HG02973 (cell line): ENCODE measurements at regions not wholly inside any gene's neighbourhood (a gene's known extent, or its start where the extent isn't known, plus 50 kb on each side); places are given as distances from the start of the nearest gene placed in this dataset.
"Not testable (repeated sequence)": the region's sequence is repeated elsewhere in the genome, so short reads cannot be mapped to it uniquely, and the experiment has no call there.

ENCODE experiments used
- ATAC-seq: cut with Tn5 transposase; IDR thresholded peaks from one replicate; pipeline ENCODE4 v1.9.1; 2021; ENCODE audit warnings: moderate library complexity; ENCODE audit not compliant: unreplicated experiment

DNA sequence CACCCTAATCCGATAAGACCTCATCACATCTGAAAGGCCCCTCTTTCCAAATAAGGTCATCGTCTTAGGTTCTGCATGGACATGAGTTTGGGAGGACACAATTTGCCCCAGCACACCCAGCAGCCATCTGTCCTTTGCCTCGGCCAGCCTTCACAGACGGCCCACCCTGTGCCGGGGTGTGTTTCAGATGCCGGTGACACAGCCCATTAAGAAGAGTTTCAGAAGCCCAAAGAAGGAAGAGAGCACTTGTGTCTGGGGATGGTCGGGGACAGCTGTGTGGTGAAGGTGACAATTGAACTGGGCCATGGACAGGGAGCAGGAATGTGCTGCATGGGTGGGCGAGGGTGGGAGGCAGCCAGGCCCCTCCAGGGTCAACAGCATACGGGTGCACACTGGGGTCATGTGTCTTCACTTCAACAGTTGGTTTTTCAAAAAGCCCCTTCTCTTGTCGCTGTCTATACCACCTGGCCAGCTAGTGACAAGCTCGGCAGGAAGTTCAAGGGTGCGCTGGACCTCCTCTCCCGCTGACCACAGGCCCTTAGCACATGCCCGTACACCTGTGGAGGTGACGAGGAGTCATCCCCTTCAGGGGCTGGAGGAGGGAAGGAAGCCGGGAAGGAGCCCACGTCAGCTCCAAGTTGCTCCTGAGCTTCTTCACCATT, 183.1 kb downstream of the C16orf95 start:
- ATAC-seq: no peak

DNA sequence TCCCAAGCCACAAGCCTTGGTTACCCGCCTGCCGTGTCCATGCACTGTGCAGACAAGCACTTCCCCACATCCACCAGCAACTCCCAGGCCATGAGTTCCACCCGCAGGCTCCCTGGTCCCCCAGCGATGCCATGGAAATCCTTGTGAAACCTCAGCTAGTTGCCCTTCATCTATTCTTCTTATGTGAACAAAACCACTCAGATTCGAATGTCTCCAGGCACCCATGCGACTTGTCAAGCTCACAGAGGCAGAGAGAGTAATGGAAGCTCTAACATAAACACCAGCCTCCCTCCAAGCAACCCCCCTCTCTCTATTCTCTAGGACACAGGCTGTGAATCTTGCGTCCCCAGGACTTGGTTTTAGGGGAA, 182.6 kb downstream of the C16orf95 start:
- ATAC-seq: no peak

DNA sequence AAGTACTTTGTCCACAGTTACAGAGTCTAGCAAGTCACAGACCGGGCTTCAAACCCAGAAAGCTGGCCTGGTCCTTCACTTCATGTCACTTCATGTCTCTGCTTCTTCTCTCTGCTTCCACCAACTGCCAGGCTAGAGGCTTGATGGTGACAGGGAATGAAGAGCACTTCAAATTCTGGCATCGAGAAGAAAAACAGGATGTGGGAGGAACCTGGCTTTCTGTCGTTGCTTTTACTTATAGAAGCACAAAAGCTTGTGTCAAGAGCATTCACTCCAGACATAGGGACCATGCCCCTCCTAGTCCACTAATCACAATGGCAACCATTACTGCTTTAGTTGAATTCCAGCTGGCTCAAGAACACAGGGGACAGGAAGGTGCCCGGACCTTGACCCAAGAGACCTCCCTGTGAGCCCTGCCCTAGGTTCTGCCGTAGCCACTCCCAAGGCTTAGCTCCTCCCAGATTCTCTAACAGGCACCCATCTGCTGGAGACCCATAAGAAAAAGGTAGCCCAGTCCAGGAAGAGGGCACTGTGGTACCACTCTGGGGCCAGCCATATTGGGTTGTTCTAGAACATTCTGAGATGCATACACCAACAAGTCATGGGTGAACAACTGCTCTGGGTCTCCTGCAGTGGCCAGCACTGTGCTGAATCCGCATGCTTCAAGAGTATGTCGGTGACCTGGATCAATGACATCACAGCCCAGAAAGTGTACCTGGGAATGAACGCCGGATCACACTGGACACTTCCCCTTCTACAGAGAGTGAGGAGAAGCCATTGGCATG, 181.8 kb downstream of the C16orf95 start:
- ATAC-seq: no peak

DNA sequence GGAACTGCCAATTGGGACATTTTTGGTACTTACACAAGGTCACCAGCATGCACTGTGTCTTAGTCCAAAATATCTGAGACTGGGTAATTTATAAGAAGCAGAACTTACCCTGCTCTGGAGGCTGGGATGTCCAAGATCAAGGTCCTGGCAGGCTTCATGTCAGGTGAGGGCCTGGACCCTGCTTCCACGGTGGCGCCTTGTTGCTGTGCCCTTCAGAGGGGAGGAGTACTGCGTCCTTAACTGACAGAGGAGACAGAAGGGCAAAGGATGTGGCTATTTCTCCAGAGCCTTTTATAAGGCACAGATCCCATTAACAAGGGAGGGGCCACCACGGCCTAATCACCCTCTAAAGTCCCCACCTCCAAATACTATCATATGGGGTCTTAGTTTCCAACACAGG, 178.9 kb downstream of the C16orf95 start:
- no peak for ATAC-seq

DNA sequence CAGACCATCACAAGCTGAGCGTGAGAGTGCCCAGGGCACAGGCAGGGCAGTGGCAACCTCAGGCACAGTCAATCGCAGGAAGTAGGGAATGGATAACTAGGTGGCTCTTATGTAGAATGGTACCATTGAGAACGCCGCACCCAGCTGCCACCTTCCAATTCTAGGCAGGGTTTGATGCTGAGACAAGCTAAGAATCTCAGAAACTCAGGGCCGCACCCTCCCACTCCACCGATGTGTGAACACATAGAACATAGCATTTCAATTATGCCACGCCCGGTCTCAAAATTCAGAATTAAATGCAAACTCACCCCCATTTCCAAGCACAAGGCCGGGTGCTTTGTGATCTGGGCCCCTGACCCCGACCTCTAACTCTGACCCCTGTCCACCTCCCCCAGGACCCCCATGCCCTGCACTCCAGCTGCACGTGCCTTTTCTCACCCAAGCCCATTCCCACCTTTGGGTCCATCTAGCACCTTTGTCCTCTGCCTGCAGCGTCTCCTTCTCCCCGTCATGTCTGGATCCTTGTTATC, 178.4 kb downstream of the C16orf95 start:
- ATAC-seq: no peak

DNA sequence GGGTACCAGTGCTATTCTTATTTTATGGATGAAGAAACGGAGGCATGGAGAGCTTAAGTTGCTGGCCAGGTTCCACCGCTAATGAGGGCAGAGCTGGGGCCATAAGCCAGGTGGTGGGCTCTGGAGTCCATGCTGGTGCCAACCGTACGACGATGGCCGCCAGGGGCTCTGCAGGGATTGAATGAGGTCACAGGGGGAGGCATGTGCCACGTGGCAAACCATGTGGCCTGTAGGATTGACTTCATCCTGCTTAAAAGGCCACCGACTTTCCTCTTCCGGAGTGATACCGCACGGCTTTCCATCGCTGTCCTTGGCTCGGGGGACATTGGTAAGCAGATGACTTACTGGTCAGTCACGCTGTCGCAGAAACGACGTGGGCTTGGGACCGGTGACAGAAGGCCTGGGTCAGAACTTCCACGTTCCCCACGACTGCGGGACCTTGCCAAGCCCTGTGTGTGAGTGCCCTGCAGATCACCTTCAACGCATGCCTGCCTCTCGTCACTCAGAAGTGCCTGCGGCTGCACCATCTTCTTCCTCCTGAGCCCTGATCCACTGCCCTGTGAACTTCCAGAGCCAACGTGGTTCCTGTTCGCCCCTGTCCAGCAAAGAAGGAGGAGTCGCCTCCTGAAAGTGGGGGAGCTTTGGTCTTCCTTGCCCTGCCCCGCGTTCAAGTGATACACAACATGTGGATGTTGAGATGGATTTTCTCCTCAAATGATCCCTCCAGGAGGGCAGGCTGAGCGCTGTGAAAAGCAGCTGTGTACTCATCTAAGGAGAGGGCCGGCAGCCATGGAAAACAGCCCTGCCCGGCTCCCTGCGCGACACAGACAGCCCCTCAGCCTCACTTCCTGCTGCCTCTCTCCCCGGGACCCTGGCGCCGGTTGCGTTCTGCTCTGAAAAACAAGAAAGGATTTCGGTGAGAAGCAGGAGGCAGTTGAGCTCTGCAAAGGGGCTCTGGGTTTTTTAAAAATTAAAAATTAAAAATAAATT, 176.7 kb downstream of the C16orf95 start:
- ATAC-seq: no peak

DNA sequence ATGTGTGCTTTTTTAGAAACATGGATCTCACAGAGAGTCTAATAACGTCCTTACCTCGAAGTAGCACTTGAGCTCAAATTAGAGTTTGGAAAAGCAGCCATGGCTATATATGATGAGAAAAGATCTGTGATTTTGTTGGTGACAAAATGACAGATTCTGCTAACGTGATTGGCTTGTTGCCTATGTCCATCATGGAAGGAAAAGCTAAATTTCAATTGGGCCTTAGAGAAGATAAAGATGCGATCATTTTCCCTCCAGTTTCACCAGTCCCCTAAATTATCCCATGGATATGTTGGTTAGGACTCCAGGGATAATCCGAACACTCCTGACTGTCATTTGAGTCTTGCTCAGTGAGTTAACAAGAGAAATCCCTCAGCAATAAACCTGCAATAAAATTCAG, 175.8 kb downstream of the C16orf95 start:
- no peak for ATAC-seq

DNA sequence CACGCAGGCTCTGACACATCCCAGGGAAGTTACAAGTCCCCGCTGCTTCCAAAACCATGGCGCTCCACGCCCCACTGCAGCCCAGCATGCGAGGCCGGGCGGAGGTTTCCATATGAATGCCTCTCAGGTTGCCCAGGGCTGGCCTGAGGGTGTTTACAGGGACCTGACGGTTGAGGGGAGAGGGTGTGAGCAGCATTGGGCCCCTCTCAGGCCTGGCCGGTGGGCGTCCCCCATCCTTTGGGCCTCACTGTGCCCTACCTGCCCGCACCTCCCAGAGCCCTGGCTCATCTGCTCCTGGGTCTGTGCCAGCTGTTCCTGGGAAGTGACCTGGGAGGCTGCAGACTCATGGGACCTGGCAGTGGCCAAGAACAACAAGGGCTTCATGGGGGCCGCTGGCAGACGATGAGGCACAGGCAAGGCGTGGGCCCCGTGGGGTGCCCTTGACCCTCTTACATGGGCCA, 173.5 kb downstream of the C16orf95 start:
- ATAC-seq: no peak

DNA sequence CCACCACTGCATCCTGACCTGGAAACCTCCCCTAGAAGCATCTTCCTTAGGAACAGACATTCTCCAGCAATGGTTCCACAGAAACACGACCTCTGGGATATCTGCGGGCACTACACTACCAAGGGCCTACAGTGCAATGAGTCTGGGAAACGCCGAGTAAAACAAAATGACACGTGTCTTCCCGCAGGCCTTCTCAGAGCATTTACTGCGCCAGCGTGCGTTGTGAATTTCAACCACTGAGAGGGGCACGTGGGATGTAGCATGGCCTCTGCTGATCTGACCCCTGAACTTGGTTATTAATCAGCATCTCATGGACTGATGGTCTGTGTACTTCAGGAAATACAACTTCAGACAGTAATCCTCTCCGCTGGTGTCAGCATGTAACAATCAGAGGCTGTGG, 173.0 kb downstream of the C16orf95 start:
- ATAC-seq: no peak

DNA sequence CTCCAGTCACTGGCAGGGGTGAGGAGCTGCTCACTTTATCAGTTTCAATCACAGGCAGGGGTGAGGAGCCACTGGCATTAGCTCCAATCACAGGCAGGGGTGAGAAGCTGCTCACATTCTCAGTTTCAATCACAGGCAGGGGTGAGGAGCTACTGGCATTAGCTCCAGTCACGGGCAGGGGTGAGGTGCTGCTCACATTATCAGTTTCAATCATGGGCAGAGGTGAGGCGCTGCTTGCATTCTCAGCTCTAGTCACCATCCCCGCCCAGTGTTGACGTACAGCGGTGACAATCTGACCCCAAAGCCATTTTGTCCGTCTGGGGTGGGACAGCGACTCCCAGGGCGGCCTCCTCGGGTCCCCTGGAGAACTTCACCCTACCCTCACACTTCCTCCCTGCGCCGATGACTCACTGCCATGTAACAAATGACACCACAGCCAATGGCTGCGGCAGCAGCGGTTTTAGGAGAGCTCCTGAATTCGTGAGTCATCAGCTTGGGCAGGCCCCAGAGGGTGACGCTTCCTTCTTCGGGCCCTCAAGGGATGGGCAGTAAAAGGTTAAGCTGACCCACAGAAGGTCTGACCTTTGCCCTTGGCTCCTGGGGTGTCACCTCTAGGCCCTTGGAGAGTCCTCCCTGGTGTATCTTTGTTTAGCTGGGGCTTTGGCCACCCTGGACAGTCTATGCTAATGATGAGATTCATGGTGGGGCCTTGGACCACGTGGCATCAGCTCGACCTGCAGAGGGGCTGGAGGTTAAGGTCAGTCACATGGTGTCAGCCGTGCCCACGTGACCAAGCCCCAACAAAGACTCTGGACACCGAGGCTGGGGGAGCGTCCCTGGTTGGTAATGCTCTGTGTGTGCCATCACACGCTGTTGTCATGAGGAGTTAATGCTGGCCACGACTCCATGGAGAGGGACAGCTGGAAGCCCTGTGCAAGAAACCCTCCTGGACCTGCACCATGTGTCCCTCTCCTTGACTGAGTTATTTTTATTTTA, 171.7 kb downstream of the C16orf95 start:
- no peak for ATAC-seq

DNA sequence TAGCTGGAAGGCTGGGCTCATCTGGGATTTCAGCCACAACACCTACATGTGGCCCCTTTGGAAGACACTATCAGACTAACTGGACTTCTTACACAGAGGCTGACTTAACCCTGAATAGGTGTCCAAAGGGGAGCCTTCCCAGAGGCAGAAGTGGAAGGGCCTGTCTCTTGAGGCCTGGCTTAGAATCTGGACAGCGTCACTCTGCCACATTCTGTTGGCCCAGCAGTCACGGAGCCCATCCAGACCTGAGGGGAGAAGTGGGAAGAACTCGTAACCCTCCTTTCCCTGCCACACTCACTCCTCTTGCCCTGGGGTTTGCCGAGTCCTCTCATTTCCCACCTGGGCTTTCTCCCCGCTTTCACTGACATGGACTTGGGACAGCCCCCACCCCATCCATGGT, 170.5 kb downstream of the C16orf95 start:
- no peak for ATAC-seq

DNA sequence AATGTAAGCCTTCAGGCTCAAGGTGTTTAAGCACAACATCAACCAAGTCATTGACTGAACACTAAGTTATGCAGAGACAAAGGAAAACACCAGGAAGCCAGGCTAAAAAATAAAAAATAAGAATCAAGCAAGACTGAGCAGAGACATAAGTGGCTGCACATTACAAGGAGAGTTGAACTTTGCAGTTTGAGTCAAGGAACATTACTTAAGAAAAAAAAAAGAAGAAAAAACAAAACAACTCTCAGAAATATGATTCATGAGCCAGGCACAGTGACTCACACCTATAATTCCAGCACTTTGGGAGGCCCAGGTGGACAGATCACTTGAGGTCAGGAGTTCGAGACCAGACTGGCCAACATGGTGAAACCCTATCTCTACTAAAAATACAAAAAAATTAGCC, 168.1 kb downstream of the C16orf95 start:
- no peak for ATAC-seq

DNA sequence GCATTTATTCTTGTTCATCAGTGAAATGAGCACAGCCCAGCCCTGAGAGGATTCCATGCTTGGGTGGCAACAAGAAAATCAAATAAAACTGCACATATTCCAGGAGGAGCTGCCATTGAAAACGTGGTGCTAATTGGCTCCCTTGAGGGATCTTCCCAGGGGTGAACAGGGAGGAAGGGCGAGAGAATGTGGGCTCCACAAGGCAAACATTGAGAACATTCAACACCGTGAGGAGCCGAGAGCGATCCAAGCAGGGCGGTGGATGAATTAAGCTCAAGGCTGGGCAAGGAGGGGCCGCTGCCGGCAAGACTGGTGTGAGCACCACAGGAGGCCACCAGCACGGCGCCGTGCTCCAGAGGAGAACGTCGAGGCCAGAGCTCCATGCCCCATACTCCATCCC, 166.9 kb downstream of the C16orf95 start:
- no peak for ATAC-seq

DNA sequence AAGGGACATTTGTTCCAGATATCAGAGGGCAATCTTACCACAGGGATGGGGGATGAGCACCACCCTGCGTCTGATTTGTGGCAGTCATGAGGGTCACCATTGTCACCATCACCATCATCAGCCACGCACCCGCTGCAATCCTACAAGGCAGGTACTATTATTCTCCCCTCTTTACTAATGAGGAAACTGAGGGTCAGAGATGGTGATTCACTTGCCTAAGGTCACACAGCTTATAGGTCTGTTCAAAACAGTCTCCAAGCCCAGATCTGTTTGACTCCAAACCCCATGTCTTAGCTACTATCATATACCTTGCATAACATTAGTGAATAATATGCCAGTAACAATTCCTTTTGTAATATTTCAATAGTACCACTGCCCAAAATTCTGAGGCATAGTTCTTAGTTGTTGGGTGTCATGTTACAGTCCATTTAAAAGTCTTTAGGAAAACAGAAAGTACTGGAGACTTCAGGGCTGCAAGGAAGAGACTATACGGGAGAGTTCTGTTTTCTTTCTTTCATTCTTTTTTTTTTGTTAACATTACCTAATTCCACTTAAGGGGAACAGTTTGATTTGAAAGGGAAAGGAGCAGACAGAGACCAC, 166.4 kb downstream of the C16orf95 start:
- ATAC-seq: no peak

DNA sequence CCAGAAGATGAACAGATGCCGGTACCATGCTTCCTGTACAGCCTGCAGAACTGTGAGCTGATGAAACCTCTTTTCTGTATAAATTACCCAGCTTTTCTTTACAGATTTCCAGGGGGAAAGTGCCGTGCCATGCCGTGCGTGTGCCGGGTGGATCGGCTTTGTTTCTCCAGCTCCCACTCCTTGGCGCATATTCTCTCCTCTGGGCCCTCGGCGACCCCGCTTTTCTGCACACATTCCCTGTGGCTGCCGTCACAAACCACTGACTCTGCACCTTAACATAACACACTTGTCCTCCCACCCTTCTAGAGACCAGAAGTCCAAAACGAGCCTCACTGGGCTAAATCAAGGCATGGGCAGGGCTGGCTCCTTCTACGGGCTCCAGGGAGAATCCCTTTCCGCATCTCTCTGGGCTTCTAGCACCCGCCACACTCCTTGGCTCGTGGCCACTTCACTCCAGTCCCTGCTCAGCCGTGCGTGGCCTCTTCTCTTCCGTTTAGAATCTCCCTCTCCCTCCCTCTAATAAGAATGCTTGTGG, 164.9 kb downstream of the C16orf95 start:
- no peak for ATAC-seq

DNA sequence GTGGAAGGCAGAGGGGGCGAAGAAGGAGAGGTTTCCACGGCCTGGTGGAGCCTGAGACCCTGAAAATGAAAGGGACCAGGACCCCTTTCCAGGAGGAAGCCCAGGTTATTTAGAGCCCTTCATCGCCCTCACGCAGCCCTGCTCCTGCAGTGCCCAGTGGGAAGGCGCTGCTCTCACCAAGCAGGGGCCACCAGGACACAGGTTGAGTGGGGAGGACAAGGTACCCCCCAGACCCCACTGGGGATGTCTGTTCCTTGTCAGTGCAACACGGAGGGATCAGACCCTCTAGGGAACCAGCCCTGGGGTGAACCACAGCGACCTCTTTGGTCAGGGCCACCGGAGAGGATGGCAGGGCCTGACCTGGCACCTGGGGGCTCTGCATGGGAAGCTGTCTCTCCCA, 163.9 kb downstream of the C16orf95 start:
- no peak for ATAC-seq

DNA sequence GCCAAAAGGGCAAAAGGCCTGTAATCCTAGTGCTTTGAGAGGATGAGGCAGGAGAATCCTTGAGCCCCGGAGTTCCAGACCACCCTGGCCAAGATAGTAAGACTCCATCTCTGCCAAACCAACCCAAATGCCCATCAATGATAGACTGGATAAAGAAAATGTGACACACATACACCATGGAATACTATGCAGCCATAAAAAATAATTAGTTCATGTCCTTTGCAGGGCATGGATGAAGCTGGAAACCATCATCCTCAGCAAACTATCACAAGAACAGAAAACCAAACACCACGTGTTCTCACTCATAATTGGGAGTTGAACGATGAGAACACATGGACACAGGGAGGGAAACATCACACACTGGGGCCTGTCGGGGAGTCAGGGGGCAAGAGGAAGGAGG, 161.9 kb downstream of the C16orf95 start:
- not testable (repeated sequence) for ATAC-seq

DNA sequence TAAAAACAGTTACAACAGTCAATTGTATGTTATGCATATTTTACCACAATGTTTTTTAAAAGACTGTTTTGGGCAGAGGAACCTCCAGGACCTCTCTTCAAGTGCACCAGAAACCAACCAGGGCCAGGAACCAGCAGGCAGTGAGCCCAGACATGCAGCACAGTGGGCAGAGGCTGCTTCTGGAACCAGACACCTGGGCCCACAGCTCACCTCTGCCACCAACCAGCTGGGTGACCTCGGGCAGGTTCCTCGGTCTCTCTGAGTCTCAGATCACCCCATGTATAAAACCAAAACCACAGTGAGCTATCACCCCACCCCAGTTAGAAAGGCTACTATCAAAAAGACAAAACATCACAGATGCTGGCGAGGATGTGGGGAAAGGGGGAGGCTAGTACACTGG, 161.0 kb downstream of the C16orf95 start:
- no peak for ATAC-seq

DNA sequence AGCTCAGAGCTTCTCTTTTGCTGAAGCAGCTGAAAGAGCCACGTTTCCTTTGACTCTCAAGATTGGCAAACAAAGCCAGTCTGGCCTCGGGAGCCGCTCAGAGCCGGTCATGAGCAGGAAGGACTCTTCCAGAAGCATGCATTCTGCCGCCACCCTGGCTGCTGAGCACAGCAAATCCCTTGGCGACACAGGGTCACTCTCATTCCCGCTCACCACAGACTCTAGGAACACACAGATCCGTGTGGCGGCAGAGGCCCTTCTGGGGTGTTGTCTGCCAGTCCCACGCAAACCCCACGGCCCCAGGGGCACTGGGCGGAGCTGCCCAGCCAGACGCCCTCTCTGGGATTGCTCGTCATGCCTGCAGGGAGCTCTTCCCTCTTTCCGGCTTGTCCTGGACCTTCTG, 157.0 kb downstream of the C16orf95 start:
- ATAC-seq: no peak
